B cell (primary cell): ENCODE measurements at regions not wholly inside any gene's neighbourhood (a gene's known extent, or its start where the extent isn't known, plus 50 kb on each side); places are given as distances from the start of the nearest gene placed in this dataset.

Source experiments
- ATAC-seq: fragments of 200-7000 bp; cut with Tn5 transposase; one replicate; pipeline ENCODE4 v1.10.0; 2021; ENCODE audit warnings: low read depth, mild to moderate bottlenecking, moderate number of reproducible peaks, moderate library complexity
- CTCF ChIA-PET: fragments of 350-600 bp; sonication (Branson Sonifier 250); formaldehyde crosslinking; loops from one replicate; lab custom pipeline; 2021; ENCODE audit warnings: antibody characterized with exemption, inconsistent platforms; lab: Charles Lee
- POLR2A ChIA-PET: fragments of 350-600 bp; sonication (Branson Sonifier 250); formaldehyde crosslinking; loops from one replicate; lab custom pipeline; 2021; ENCODE audit warnings: antibody characterized with exemption; lab: Charles Lee
- DNase-seq: peaks from one replicate; pipeline ENCODE4 v3.0.0; 2013
- H2AFZ ChIP-seq: 2 replicates; pipeline ENCODE4 v1.6.1; 2012; ENCODE audit warnings: mild to moderate bottlenecking, low read depth, low read length; ENCODE audit not compliant: insufficient read depth, poor library complexity, severe bottlenecking
- H3K27ac ChIP-seq, 2 donors: 1 replicate in 1 of 2; 2 replicates in 1 of 2; pipeline ENCODE4 v1.5.1; 2012 to 2013; ENCODE audit warnings: low read length in 2 of 2, mild to moderate bottlenecking in 2 of 2, moderate library complexity in 1 of 2
- H3K27me3 ChIP-seq, 4 experiments: fragments of 200-600 bp in 1 of 4; sonication (generic) in 1 of 4; replicated peaks in 1 of 4; 1 replicate in 2 of 4; 2 replicates in 2 of 4; pipeline versions ENCODE4 v1.6.1 to v1.7.0; 2013 to 2016; ENCODE audit warnings: low read length in 3 of 4, mild to moderate bottlenecking in 2 of 4, mixed read lengths in 1 of 4, moderate library complexity in 1 of 4; ENCODE audit not compliant: insufficient read depth in 4 of 4, control insufficient read depth in 3 of 4; ENCODE audit errors: control extremely low read depth in 1 of 4
- H3K36me3 ChIP-seq, 2 experiments: replicated peaks in 1 of 2; 1 replicate in 1 of 2; 2 replicates in 1 of 2; pipeline versions ENCODE4 v1.6.1 to v1.7.1; 2013; ENCODE audit warnings: low read length in 1 of 2; ENCODE audit not compliant: insufficient read depth in 2 of 2, control insufficient read depth in 1 of 2; ENCODE audit errors: control extremely low read depth in 1 of 2, extremely low read depth in 1 of 2
- H3K4me1 ChIP-seq, 2 donors: fragments of 200-600 bp in 1 of 2; sonication (generic) in 1 of 2; 1 replicate in 1 of 2; 2 replicates in 1 of 2; pipeline versions ENCODE4 v1.5.1 to v1.6.1; 2013 to 2017; ENCODE audit warnings: low read length in 2 of 2; ENCODE audit not compliant: control insufficient read depth in 2 of 2, insufficient read depth in 2 of 2
- H3K4me2 ChIP-seq: replicated peaks from 2 replicates; pipeline ENCODE3; 2012; ENCODE audit warnings: mild to moderate bottlenecking, low read depth, low read length; ENCODE audit not compliant: poor library complexity, severe bottlenecking
- H3K4me3 ChIP-seq, 5 experiments: fragments of 200-600 bp in 1 of 5; sonication (generic) in 1 of 5; 1 replicate in 3 of 5; 2 replicates in 2 of 5; pipeline versions ENCODE4 v1.5.1 to v1.7.0; 2011 to 2016; ENCODE audit warnings: low read length in 4 of 5, mild to moderate bottlenecking in 4 of 5, low read depth in 2 of 5, control low read depth in 1 of 5, moderate library complexity in 1 of 5; ENCODE audit not compliant: insufficient read depth in 1 of 5; ENCODE audit errors: control extremely low read depth in 1 of 5, extremely low read depth in 1 of 5
- H3K79me2 ChIP-seq: fragments of 200-600 bp; sonication (generic); one replicate; pipeline ENCODE4 v1.6.0; 2016; ENCODE audit warnings: low read length; ENCODE audit not compliant: control insufficient read depth, insufficient read depth
- H3K9ac ChIP-seq: fragments of 200-600 bp; sonication (generic); 2 replicates; pipeline ENCODE4 v1.6.1; 2017; ENCODE audit warnings: mild to moderate bottlenecking, low read length, moderate library complexity
- H3K9me3 ChIP-seq, 3 donors: one replicate each; pipeline versions ENCODE4 v1.6.1 to v1.7.1; 2013; ENCODE audit warnings: low read length in 2 of 3; ENCODE audit not compliant: control insufficient read depth in 2 of 3, insufficient read depth in 1 of 3; ENCODE audit errors: control extremely low read depth in 1 of 3
- H4K20me1 ChIP-seq: 2 replicates; pipeline ENCODE4 v1.6.0; 2012; ENCODE audit warnings: mild to moderate bottlenecking, low read length; ENCODE audit not compliant: insufficient read depth, control insufficient read depth, poor library complexity, severe bottlenecking
- H3K27ac Mint-ChIP-seq: one replicate; pipeline ENCODE4 v1.8.0; 2021; ENCODE audit warnings: mixed read lengths
- H3K27me3 Mint-ChIP-seq: one replicate; pipeline ENCODE4 v1.8.0; 2021; ENCODE audit warnings: mixed read lengths
- H3K4me1 Mint-ChIP-seq: one replicate; pipeline ENCODE4 v1.8.0; 2021; ENCODE audit warnings: mixed read lengths
- H3K4me3 Mint-ChIP-seq: one replicate; pipeline ENCODE4 v1.8.0; 2021; ENCODE audit warnings: mixed read lengths
- H3K9me3 Mint-ChIP-seq: one replicate; pipeline ENCODE4 v1.8.0; 2022; ENCODE audit warnings: mixed read lengths; ENCODE audit not compliant: insufficient read depth
- CTCF ChIP-seq: fragments of 200-600 bp; IDR thresholded peaks from one replicate; pipeline ENCODE4 v1.8.0; 2022; ENCODE audit warnings: antibody characterized with exemption, mild to moderate bottlenecking
- EZH2 ChIP-seq: IDR thresholded peaks from 2 replicates; pipeline ENCODE4 v1.6.1; 2012; ENCODE audit warnings: borderline replicate concordance, low read depth, mild to moderate bottlenecking, moderate library complexity, low read length; ENCODE audit not compliant: insufficient read depth, poor library complexity, severe bottlenecking
- WGBS: methylation state at CpG from one replicate; pipeline ENCODE4 v1.1.5; 2013; ENCODE audit warnings: missing lambda C conversion rate; ENCODE audit not compliant: insufficient coverage; 5-methylcytosine and 5-hydroxymethylcytosine counted together
- intact Hi-C: fragments of 100-400 bp; cut with micrococcal nuclease; formaldehyde crosslinking; loops from one replicate; pipeline ENCODE4 v1.10.0; 2022

- Histone ChIP-seq H3K9me3 (no peaks in the 10 kb centered on the region), H2AFZ (no peak overlapping the region), H3K4me3 (no peak overlapping the region), H3K4me2 (no peak overlapping the region), H3K36me3 (no peaks in the 10 kb centered on the region), H3K4me1 (no peaks in the 10 kb centered on the region), H3K79me2 (no peaks in the 10 kb centered on the region), H3K27ac (no peak overlapping the region), H3K27me3 (peaks cover 0 to 10% (median 1%) of the 10 kb centered on the region in 4 experiments), H3K9ac (no peak overlapping the region), H4K20me1 (no peaks in the 10 kb centered on the region)
- CTCF ChIA-PET, result no interaction called here
- TF ChIP-seq CTCF (no peak), EZH2 (no peak)
- WGBS, result 95% methylated on average over 4 of the region's 6 CpGs
- Mint-ChIP-seq H3K9me3 (no peaks in the 10 kb centered on the region), H3K27me3 (peaks cover 33% of the 10 kb centered on the region), H3K4me1 (no peaks in the 10 kb centered on the region), H3K4me3 (no peak overlapping the region), H3K27ac (no peak overlapping the region)
- ATAC-seq, result no peak
- no peak for DNase-seq
- intact Hi-C loops, result no loop called here
- POLR2A ChIA-PET, result no interaction called here
Observed at GRCh38 chr11:45395421-45395820, 109.3 kb upstream of the SYT13 start.

- CTCF ChIA-PET, result no interaction called here
- H3K27me3 Mint-ChIP-seq, result peaks cover 33% of the 10 kb centered on the region
- TF ChIP-seq CTCF (no peak), EZH2 (no peak)
- Histone ChIP-seq H3K4me3 (no peak overlapping the region), H4K20me1 (no peaks in the 10 kb centered on the region), H3K9ac (no peak overlapping the region), H2AFZ (no peak overlapping the region), H3K36me3 (no peaks in the 10 kb centered on the region), H3K79me2 (no peaks in the 10 kb centered on the region), H3K9me3 (no peaks in the 10 kb centered on the region), H3K27me3 (peaks cover 0 to 8% (median 1%) of the 10 kb centered on the region in 4 experiments), H3K27ac (no peak overlapping the region), H3K4me2 (no peak overlapping the region), H3K4me1 (no peaks in the 10 kb centered on the region)
- no peak overlapping the region for H3K4me3 Mint-ChIP-seq
- ATAC-seq (no peak), DNase-seq (no peak)
- 76% methylated on average over 5 of the region's 8 CpGs for WGBS
- H3K4me1 Mint-ChIP-seq, result no peaks in the 10 kb centered on the region
- intact Hi-C loops, result no loop called here
- no peaks in the 10 kb centered on the region for H3K9me3 Mint-ChIP-seq
- POLR2A ChIA-PET, result no interaction called here
- H3K27ac Mint-ChIP-seq, result no peak overlapping the region
Observed at GRCh38 chr11:45394294-45395085, 108.3 kb upstream of the SYT13 start.
